ENCODE measurements at regions not wholly inside any gene's neighbourhood (a gene's known extent, or its start where the extent isn't known, plus 50 kb on each side); places are given as distances from the start of the nearest gene placed in this dataset.

GRCh38 chr7:1309290-1309689 is 76.6 kb downstream of the UNCX start:
- TF ChIP-seq CTCF (IDR thresholded peaks at IDR 0.05; ENCODE audit: low read depth, low read length, missing control alignments) = no peak
- no peak overlapping the region for H3K4me3 ChIP-seq (ENCODE audit: low read depth, low read length)
- in situ Hi-C loops (cut with HindIII; ENCODE audit: low sequenced_read_pairs) = no loop called here
- DNase-seq (ENCODE audit: low read depth) = no peak

GRCh38 chr7:1309996-1310395 is 77.3 kb downstream of the UNCX start:
- no peak for DNase-seq (ENCODE audit: low read depth)
- in situ Hi-C loops (cut with HindIII; ENCODE audit: low sequenced_read_pairs) = no loop called here
- H3K4me3 ChIP-seq (ENCODE audit: low read depth, low read length) = no peak overlapping the region
- TF ChIP-seq CTCF (IDR thresholded peaks at IDR 0.05; ENCODE audit: low read depth, low read length, missing control alignments) = no peak

GRCh38 chr7:1310936-1311335 is 78.3 kb downstream of the UNCX start:
- no peak for TF ChIP-seq CTCF (IDR thresholded peaks at IDR 0.05; ENCODE audit: low read depth, low read length, missing control alignments)
- in situ Hi-C loops (cut with HindIII; ENCODE audit: low sequenced_read_pairs) = no loop called here
- DNase-seq (ENCODE audit: low read depth) = no peak
- no peak overlapping the region for H3K4me3 ChIP-seq (ENCODE audit: low read depth, low read length)

GRCh38 chr7:1311406-1312135 is 78.9 kb downstream of the UNCX start:
- TF ChIP-seq CTCF (IDR thresholded peaks at IDR 0.05; ENCODE audit: low read depth, low read length, missing control alignments) = no peak
- H3K4me3 ChIP-seq (ENCODE audit: low read depth, low read length) = no peak overlapping the region
- no peak for DNase-seq (ENCODE audit: low read depth)
- in situ Hi-C loops (cut with HindIII; ENCODE audit: low sequenced_read_pairs) = no loop called here

GRCh38 chr7:1312136-1313070 is 79.7 kb downstream of the UNCX start:
- no peak for TF ChIP-seq CTCF (IDR thresholded peaks at IDR 0.05; ENCODE audit: low read depth, low read length, missing control alignments)
- DNase-seq (ENCODE audit: low read depth) = no peak
- in situ Hi-C loops (cut with HindIII; ENCODE audit: low sequenced_read_pairs) = no loop called here
- no peak overlapping the region for H3K4me3 ChIP-seq (ENCODE audit: low read depth, low read length)

- no peak for DNase-seq (ENCODE audit: low read depth)
- in situ Hi-C loops (cut with HindIII; ENCODE audit: low sequenced_read_pairs) = no loop called here
- H3K4me3 ChIP-seq (ENCODE audit: low read depth, low read length) = no peak overlapping the region
- no peak for TF ChIP-seq CTCF (IDR thresholded peaks at IDR 0.05; ENCODE audit: low read depth, low read length, missing control alignments)
Observed at GRCh38 chr7:1313613-1314012, 80.9 kb downstream of the UNCX start.
